GM19240 (cell line): ENCODE measurements at regions not wholly inside any gene's neighbourhood (a gene's known extent, or its start where the extent isn't known, plus 50 kb on each side); places are given as distances from the start of the nearest gene placed in this dataset.
"Not testable (repeated sequence)": the region's sequence is repeated elsewhere in the genome, so short reads cannot be mapped to it uniquely, and the experiment has no call there.

Experiments
- DNase-seq: peaks from one replicate; pipeline ENCODE4 v3.0.0; 2011; ENCODE audit warnings: low spot score; ENCODE audit not compliant: insufficient read length

- no peak for DNase-seq
Measured at GRCh38 chr2:65579506-65580235, 147.3 kb upstream of the SPRED2 start.

GRCh38 chr2:65577654-65578053 lies 145.3 kb upstream of the SPRED2 start:
- DNase-seq: no peak

GRCh38 chr2:65576861-65577601 lies 144.6 kb upstream of the SPRED2 start:
- no peak for DNase-seq

GRCh38 chr2:65576278-65576677 lies 143.9 kb upstream of the SPRED2 start:
- no peak for DNase-seq

GRCh38 chr2:65574993-65575392 lies 142.6 kb upstream of the SPRED2 start:
- no peak for DNase-seq

- not testable (repeated sequence) for DNase-seq
Measured at GRCh38 chr2:65568656-65569440, 136.4 kb upstream of the SPRED2 start.

- DNase-seq: no peak
Measured at GRCh38 chr2:65566617-65567016, 134.2 kb upstream of the SPRED2 start.

- DNase-seq: no peak
Measured at GRCh38 chr2:65565681-65566080, 133.3 kb upstream of the SPRED2 start.

- no peak for DNase-seq
Measured at GRCh38 chr2:65564299-65564698, 131.9 kb upstream of the SPRED2 start.

- DNase-seq: no peak
Measured at GRCh38 chr2:65562890-65563289, 130.5 kb upstream of the SPRED2 start.

GRCh38 chr2:65558743-65559142 lies 126.3 kb upstream of the SPRED2 start:
- DNase-seq: no peak

GRCh38 chr2:65557616-65558573 lies 125.5 kb upstream of the SPRED2 start:
- DNase-seq: no peak

GRCh38 chr2:65554765-65555591 lies 122.6 kb upstream of the SPRED2 start:
- no peak for DNase-seq

GRCh38 chr2:65553504-65554074 lies 121.2 kb upstream of the SPRED2 start:
- no peak for DNase-seq

- DNase-seq: no peak
Measured at GRCh38 chr2:65551528-65551927, 119.1 kb upstream of the SPRED2 start.

- DNase-seq: no peak
Measured at GRCh38 chr2:65550246-65550645, 117.8 kb upstream of the SPRED2 start.

GRCh38 chr2:65549631-65550030 lies 117.2 kb upstream of the SPRED2 start:
- no peak for DNase-seq

GRCh38 chr2:65549257-65549627 lies 116.8 kb upstream of the SPRED2 start:
- DNase-seq: no peak

GRCh38 chr2:65548576-65549256 lies 116.3 kb upstream of the SPRED2 start:
- no peak for DNase-seq
